ENCODE measurements at regions not wholly inside any gene's neighbourhood (a gene's known extent, or its start where the extent isn't known, plus 50 kb on each side); places are given as distances from the start of the nearest gene placed in this dataset.

DNA sequence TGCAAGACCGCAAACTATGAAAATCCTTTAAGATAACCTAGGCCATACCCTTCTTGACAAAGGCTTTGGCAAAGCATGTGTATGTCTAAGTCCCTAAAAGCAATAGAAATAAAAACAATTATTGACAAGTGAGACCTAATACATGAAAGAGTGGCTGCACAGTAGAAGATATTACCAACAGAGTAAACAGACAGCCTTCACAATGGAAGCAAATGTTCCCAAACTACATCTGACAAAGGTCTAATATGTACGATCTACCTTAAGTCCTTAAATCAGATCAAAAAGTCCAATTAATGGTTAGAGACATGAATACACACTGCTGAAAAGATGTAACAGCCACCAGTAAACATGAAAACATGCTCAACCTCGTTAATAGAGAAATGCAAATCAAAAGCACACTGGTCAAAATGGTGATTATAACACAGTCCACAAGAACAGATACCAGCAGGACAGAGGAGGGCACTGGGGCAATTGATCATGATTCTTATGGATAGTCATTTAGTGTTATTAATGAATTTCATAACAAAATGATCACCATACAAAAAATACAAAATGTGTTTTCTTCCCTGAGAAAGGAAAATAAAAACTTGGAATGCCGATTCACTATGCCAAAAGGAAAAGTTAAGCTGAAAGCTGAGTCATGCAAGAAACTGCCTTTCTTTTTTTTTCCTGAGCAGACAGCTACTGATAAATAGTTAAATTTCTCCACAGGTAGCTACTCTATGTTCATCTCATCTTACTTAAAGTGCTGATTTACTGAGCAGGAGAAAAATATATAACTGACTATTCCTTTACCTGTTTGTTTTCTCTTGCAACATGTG lies 102.6 kb upstream of the VPREB1 start:
- 69 to 84% methylated on average over 4 of the region's 4 CpGs for WGBS, 2 donors (ENCODE audit: low coverage in 1 of 2)
- no peak for ATAC-seq

DNA sequence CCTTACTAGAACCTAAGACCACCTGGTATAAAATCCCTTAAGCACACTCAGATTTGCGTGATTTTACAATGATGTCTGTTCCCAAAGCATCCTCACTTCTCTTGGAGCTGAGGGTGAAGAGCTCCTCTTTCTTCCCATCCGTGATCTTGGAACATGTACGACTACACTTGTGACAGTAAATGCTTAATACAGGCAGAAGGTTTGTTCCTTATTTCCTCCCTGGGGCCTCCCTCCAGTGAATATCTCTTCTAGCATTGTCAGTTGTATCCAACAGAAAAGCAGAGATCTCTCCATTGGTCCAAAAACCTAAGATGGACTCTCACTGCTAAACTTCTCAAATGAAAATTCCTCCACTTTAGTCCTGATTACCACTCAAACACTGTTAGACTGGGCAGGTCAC lies 103.6 kb upstream of the VPREB1 start:
- no peak overlapping the region for H3K4me3 ChIP-seq
- H3K4me1 ChIP-seq, result no peaks in the 10 kb centered on the region
- H3K27me3 ChIP-seq, result peaks cover 67% of the 10 kb centered on the region
- TF ChIP-seq POLR2A (IDR thresholded peaks at IDR 0.05), result no peak
- TF ChIP-seq, protein P1, sequence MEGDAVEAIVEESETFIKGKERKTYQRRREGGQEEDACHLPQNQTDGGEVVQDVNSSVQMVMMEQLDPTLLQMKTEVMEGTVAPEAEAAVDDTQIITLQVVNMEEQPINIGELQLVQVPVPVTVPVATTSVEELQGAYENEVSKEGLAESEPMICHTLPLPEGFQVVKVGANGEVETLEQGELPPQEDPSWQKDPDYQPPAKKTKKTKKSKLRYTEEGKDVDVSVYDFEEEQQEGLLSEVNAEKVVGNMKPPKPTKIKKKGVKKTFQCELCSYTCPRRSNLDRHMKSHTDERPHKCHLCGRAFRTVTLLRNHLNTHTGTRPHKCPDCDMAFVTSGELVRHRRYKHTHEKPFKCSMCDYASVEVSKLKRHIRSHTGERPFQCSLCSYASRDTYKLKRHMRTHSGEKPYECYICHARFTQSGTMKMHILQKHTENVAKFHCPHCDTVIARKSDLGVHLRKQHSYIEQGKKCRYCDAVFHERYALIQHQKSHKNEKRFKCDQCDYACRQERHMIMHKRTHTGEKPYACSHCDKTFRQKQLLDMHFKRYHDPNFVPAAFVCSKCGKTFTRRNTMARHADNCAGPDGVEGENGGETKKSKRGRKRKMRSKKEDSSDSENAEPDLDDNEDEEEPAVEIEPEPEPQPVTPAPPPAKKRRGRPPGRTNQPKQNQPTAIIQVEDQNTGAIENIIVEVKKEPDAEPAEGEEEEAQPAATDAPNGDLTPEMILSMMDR (IDR thresholded peaks at IDR 0.05), result no peak
- TF ChIP-seq EP300 (IDR thresholded peaks at IDR 0.05), result no peak
- no peak for TF ChIP-seq POLR2AphosphoS5 (IDR thresholded peaks at IDR 0.05)
- no peaks in the 10 kb centered on the region for H3K36me3 ChIP-seq
- no peak for ATAC-seq
- 72 to 81% methylated on average over 3 of the region's 3 CpGs for WGBS, 2 donors (ENCODE audit: low coverage in 1 of 2)
- H3K27ac ChIP-seq, result no peak overlapping the region
- H3K9me3 ChIP-seq, result no peaks in the 10 kb centered on the region

More for the DNA sequence above, 102.6 kb upstream of the VPREB1 start:
- H3K27me3 ChIP-seq, result peaks cover 76% of the 10 kb centered on the region
- no peaks in the 10 kb centered on the region for H3K36me3 ChIP-seq
- no peaks in the 10 kb centered on the region for H3K9me3 ChIP-seq
- no peak overlapping the region for H3K4me3 ChIP-seq
- H3K4me1 ChIP-seq, result no peaks in the 10 kb centered on the region
- TF ChIP-seq EP300 (IDR thresholded peaks at IDR 0.05), result no peak
- TF ChIP-seq, protein P1 (IDR thresholded peaks at IDR 0.05), result no peak
- TF ChIP-seq POLR2AphosphoS5 (IDR thresholded peaks at IDR 0.05), result no peak
- no peak for TF ChIP-seq POLR2A (IDR thresholded peaks at IDR 0.05)
- H3K27ac ChIP-seq, result no peak overlapping the region

GRCh38 chr22:22139364-22139763 lies 105.2 kb upstream of the VPREB1 start:
- Histone ChIP-seq H3K4me3 (no peak overlapping the region), H3K27me3 (peaks cover 51% of the 10 kb centered on the region), H3K27ac (no peak overlapping the region), H3K36me3 (no peaks in the 10 kb centered on the region), H3K4me1 (no peaks in the 10 kb centered on the region), H3K9me3 (no peaks in the 10 kb centered on the region)
- no peak for ATAC-seq
- 23 to 31% methylated on average over 1 of the region's 1 CpG for WGBS, 2 donors (ENCODE audit: low coverage in 1 of 2)
- TF ChIP-seq EP300 (IDR thresholded peaks at IDR 0.05) (no peak), POLR2AphosphoS5 (IDR thresholded peaks at IDR 0.05) (no peak), POLR2A (IDR thresholded peaks at IDR 0.05) (no peak)
- TF ChIP-seq, protein P1 (IDR thresholded peaks at IDR 0.05), result no peak

DNA sequence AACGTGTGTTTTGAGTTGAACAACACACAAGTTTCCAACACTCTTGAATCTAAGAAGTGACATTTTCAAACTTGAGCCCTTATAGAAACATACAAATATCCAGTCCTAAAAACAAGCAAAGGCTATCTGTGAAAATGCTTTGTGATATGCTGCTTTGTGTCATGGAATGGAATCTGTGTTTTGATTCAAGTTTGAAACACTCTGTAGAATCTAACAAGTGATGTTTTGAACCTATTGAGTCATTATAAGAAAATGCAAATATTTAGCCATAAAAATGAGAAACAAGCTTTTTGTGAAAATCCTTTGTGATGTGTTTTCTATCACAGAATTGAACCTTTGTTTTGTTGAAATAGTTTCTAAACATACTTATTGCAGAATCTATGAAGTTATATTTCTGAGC lies 105.7 kb upstream of the VPREB1 start:
- no peak overlapping the region for H3K27ac ChIP-seq
- no peak for ATAC-seq
- 18 to 35% methylated on average over 1 of the region's 1 CpG for WGBS, 2 donors (ENCODE audit: low coverage in 1 of 2)
- H3K4me1 ChIP-seq, result no peaks in the 10 kb centered on the region
- H3K36me3 ChIP-seq, result no peaks in the 10 kb centered on the region
- no peak overlapping the region for H3K4me3 ChIP-seq
- peaks cover 47% of the 10 kb centered on the region for H3K27me3 ChIP-seq
- H3K9me3 ChIP-seq, result no peaks in the 10 kb centered on the region
- TF ChIP-seq POLR2AphosphoS5 (IDR thresholded peaks at IDR 0.05) (no peak), EP300 (IDR thresholded peaks at IDR 0.05) (no peak)

- H3K4me3 ChIP-seq, result no peak overlapping the region
- ATAC-seq, result no peak
- no peaks in the 10 kb centered on the region for H3K36me3 ChIP-seq
- 0 to 48% methylated on average over 1 to 2 of the region's 2 CpGs for WGBS, 2 donors (ENCODE audit: low coverage in 1 of 2)
- TF ChIP-seq POLR2A (IDR thresholded peaks at IDR 0.05), result no peak
- no peak for TF ChIP-seq POLR2AphosphoS5 (IDR thresholded peaks at IDR 0.05)
- TF ChIP-seq EP300 (IDR thresholded peaks at IDR 0.05), result no peak
- TF ChIP-seq, protein P1 (IDR thresholded peaks at IDR 0.05), result no peak
- H3K27me3 ChIP-seq, result peaks cover 39% of the 10 kb centered on the region
- H3K4me1 ChIP-seq, result no peaks in the 10 kb centered on the region
- no peak overlapping the region for H3K27ac ChIP-seq
- H3K9me3 ChIP-seq, result no peaks in the 10 kb centered on the region
Measured at GRCh38 chr22:22137891-22138290, 106.7 kb upstream of the VPREB1 start.
